ENCODE measurements at regions not wholly inside any gene's neighbourhood (a gene's known extent, or its start where the extent isn't known, plus 50 kb on each side); places are given as distances from the start of the nearest gene placed in this dataset.

DNA sequence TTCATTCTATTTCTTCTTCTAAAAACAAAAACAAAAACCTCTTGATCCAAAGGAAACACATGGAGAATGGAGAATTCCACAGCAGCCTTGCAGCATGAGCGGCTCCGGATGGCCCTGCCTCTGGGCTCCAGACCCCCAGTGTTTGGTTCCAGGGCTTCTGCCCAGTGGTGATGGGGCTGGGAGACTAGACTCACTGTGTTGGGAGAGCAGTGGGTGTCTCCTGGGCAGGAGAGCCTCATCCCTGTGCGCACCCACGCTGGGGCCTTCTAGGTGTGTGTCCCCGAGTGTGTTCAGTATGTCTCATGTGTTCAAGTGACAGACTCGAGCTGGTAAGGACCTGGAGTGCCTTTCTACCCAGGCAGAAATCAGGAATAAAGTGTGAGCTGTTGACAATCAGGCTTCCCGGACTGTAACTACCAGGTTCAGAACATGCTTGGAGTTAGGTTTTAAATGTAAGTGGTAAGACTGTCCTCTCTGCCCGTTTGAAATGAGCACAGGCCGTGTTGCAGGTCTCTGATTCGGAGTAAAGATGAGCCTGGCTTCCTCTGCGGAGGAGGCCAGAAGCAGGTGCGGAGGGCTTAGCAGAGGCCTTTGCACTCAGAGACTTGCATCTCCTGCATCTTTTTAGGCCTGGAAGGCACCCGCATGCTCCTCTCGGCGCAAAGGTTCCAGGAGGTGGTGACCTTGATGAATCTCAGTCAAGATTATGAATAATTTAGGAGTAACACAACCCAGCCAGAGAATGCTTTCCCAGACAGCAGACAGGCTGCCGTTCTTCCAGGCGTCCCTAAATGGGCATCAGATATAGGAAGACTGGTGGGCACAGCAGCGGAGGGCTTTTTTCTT is 253.6 kb downstream of the CDH26 start:
- no peak for TF ChIP-seq POLR2A (IDR thresholded peaks at IDR 0.05; ENCODE audit: low read length)
- TF ChIP-seq, protein P1, sequence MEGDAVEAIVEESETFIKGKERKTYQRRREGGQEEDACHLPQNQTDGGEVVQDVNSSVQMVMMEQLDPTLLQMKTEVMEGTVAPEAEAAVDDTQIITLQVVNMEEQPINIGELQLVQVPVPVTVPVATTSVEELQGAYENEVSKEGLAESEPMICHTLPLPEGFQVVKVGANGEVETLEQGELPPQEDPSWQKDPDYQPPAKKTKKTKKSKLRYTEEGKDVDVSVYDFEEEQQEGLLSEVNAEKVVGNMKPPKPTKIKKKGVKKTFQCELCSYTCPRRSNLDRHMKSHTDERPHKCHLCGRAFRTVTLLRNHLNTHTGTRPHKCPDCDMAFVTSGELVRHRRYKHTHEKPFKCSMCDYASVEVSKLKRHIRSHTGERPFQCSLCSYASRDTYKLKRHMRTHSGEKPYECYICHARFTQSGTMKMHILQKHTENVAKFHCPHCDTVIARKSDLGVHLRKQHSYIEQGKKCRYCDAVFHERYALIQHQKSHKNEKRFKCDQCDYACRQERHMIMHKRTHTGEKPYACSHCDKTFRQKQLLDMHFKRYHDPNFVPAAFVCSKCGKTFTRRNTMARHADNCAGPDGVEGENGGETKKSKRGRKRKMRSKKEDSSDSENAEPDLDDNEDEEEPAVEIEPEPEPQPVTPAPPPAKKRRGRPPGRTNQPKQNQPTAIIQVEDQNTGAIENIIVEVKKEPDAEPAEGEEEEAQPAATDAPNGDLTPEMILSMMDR (IDR thresholded peaks at IDR 0.05): no peak
- no peak for TF ChIP-seq GATA3 (IDR thresholded peaks at IDR 0.05; ENCODE audit: borderline replicate concordance)
- TF ChIP-seq, protein P2, sequence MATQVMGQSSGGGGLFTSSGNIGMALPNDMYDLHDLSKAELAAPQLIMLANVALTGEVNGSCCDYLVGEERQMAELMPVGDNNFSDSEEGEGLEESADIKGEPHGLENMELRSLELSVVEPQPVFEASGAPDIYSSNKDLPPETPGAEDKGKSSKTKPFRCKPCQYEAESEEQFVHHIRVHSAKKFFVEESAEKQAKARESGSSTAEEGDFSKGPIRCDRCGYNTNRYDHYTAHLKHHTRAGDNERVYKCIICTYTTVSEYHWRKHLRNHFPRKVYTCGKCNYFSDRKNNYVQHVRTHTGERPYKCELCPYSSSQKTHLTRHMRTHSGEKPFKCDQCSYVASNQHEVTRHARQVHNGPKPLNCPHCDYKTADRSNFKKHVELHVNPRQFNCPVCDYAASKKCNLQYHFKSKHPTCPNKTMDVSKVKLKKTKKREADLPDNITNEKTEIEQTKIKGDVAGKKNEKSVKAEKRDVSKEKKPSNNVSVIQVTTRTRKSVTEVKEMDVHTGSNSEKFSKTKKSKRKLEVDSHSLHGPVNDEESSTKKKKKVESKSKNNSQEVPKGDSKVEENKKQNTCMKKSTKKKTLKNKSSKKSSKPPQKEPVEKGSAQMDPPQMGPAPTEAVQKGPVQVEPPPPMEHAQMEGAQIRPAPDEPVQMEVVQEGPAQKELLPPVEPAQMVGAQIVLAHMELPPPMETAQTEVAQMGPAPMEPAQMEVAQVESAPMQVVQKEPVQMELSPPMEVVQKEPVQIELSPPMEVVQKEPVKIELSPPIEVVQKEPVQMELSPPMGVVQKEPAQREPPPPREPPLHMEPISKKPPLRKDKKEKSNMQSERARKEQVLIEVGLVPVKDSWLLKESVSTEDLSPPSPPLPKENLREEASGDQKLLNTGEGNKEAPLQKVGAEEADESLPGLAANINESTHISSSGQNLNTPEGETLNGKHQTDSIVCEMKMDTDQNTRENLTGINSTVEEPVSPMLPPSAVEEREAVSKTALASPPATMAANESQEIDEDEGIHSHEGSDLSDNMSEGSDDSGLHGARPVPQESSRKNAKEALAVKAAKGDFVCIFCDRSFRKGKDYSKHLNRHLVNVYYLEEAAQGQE (IDR thresholded peaks at IDR 0.05): no peak
- TF ChIP-seq TP53 (CRISPR knock-in tag; IDR thresholded peaks at IDR 0.05): no peak
- TF ChIP-seq, protein P3, sequence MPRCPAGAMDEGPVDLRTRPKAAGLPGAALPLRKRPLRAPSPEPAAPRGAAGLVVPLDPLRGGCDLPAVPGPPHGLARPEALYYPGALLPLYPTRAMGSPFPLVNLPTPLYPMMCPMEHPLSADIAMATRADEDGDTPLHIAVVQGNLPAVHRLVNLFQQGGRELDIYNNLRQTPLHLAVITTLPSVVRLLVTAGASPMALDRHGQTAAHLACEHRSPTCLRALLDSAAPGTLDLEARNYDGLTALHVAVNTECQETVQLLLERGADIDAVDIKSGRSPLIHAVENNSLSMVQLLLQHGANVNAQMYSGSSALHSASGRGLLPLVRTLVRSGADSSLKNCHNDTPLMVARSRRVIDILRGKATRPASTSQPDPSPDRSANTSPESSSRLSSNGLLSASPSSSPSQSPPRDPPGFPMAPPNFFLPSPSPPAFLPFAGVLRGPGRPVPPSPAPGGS (IDR thresholded peaks at IDR 0.05): no peak
